HFFc6 (cell line): ENCODE measurements at regions not wholly inside any gene's neighbourhood (a gene's known extent, or its start where the extent isn't known, plus 50 kb on each side); places are given as distances from the start of the nearest gene placed in this dataset.

Source experiments
- DNase-seq: peaks from one replicate; pipeline ENCODE4 v3.0.0-alpha.2; 2018
- H3K27ac Mint-ChIP-seq: 2 replicates; pipeline ENCODE4 v1.8.0; 2020; ENCODE audit warnings: mild to moderate bottlenecking, mixed read lengths
- H3K27me3 Mint-ChIP-seq: 2 replicates; pipeline ENCODE4 v1.8.0; 2021; ENCODE audit warnings: mild to moderate bottlenecking, moderate library complexity, mixed read lengths; ENCODE audit not compliant: insufficient read depth
- H3K36me3 Mint-ChIP-seq: 2 replicates; pipeline ENCODE4 v1.8.0; 2021; ENCODE audit warnings: low read depth, mixed read lengths
- H3K4me1 Mint-ChIP-seq: 2 replicates; pipeline ENCODE4 v1.8.0; 2020; ENCODE audit warnings: low read depth, mixed read lengths
- H3K4me3 Mint-ChIP-seq: 2 replicates; pipeline ENCODE4 v1.8.0; 2020; ENCODE audit warnings: mild to moderate bottlenecking, moderate library complexity, mixed read lengths
- H3K9me3 Mint-ChIP-seq: 2 replicates; pipeline ENCODE4 v1.8.0; 2020; ENCODE audit warnings: mild to moderate bottlenecking, mixed read lengths
- TF ChIP-seq, protein P1 (sequence below): fragments of 200-600 bp; sonication (generic); IDR thresholded peaks from 2 replicates; pipeline ENCODE4 v1.5.0; 2021; ENCODE audit warnings: antibody characterized with exemption, mild to moderate bottlenecking

DNA sequence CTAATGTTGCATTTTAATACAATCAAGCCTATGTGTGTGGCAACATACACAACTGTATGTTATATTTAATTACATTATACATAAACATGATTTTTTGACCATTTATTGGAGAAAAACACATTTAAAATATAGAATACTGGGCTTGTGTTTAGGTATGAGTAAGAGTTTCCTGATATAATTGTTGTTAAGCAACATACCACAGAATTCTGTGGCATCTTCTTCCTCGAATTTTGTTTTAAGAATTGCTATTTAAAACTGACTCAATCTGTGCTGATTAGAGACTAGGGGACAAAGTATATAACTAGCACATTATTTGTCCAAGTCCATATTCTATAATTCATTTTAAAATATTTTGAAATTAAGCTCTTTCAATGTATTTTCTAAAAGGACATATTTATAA, 376.8 kb upstream of the THBS1 start:
- peak overlapping the region; percentile 83; the same call in 1 of the 2 replicates for H3K27ac Mint-ChIP-seq
- H3K4me1 Mint-ChIP-seq: peaks cover 70% of the 10 kb centered on the region
- TF ChIP-seq, protein P1, sequence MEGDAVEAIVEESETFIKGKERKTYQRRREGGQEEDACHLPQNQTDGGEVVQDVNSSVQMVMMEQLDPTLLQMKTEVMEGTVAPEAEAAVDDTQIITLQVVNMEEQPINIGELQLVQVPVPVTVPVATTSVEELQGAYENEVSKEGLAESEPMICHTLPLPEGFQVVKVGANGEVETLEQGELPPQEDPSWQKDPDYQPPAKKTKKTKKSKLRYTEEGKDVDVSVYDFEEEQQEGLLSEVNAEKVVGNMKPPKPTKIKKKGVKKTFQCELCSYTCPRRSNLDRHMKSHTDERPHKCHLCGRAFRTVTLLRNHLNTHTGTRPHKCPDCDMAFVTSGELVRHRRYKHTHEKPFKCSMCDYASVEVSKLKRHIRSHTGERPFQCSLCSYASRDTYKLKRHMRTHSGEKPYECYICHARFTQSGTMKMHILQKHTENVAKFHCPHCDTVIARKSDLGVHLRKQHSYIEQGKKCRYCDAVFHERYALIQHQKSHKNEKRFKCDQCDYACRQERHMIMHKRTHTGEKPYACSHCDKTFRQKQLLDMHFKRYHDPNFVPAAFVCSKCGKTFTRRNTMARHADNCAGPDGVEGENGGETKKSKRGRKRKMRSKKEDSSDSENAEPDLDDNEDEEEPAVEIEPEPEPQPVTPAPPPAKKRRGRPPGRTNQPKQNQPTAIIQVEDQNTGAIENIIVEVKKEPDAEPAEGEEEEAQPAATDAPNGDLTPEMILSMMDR: no peak
- H3K9me3 Mint-ChIP-seq: peaks cover 11% of the 10 kb centered on the region
- no peaks in the 10 kb centered on the region; the same call in 1 of the 2 replicates for H3K27me3 Mint-ChIP-seq
- peak; percentile 50 for DNase-seq
- peaks cover 49% of the 10 kb centered on the region for H3K36me3 Mint-ChIP-seq
- H3K4me3 Mint-ChIP-seq: no peak overlapping the region

DNA sequence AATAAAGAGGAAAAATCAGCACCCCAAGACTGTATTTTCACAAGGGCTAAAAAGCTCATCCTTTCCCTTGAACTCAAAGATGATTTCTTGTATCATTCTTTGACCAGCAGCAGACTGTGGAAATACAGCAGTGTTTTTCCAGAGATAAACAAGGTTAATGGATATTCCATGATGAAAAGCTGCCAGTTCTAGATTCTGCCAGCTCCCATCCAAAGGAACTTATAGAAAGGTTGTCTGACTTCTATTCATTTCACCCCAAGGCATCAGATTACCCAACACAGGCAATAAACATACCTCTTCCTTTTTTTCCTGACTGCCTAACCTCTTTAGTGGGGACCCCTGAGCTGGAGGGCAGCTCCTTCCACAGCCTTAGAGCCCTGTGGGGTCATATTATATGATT, 375.8 kb upstream of the THBS1 start:
- Mint-ChIP-seq H3K36me3 (peaks cover 56% of the 10 kb centered on the region), H3K4me1 (peaks cover 59% of the 10 kb centered on the region), H3K27ac (peak overlapping the region; percentile 82), H3K9me3 (peaks cover 15% of the 10 kb centered on the region), H3K27me3 (no peaks in the 10 kb centered on the region; the same call in 1 of the 2 replicates), H3K4me3 (no peak overlapping the region)
- TF ChIP-seq, protein P1: no peak
- DNase-seq: no peak

DNA sequence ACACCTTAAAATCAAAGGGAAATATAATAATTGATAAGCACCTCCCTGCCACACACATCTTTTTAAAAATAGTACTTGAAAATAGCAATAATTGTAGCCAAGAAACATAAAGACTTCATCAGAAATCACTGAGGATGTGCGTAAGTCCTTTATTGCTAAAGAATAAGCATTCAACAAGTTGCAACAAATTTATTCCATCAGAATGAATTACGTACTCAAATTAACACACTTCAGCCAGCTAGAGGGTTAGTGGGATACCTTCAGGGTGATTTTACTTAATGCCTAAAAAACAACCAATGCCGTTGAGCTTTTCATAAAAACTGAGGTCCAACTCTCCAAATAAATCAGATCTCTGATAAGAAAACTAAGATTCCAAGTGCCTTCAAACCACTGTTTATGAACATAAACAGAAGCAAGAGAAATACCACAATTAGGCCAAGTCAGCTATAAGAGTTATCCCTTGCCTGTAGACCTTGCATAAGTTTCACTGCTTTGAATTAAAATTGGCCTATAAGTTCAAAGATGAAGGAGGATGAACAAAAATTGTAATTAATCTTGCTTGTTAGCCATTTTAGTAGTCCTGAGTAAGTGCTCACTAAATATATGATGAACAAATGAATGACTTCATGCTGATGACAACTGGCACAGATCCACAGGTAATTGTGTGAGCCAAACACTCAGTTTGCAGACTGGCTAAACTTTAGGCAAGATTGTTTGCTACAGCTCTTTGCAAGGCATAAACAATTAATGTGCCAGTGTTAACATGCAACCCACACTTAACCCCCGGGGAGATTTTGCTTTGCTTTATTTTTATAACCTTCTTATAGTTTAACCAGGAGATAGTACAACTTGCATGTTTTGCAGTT, 375.1 kb upstream of the THBS1 start:
- no peak for DNase-seq

DNA sequence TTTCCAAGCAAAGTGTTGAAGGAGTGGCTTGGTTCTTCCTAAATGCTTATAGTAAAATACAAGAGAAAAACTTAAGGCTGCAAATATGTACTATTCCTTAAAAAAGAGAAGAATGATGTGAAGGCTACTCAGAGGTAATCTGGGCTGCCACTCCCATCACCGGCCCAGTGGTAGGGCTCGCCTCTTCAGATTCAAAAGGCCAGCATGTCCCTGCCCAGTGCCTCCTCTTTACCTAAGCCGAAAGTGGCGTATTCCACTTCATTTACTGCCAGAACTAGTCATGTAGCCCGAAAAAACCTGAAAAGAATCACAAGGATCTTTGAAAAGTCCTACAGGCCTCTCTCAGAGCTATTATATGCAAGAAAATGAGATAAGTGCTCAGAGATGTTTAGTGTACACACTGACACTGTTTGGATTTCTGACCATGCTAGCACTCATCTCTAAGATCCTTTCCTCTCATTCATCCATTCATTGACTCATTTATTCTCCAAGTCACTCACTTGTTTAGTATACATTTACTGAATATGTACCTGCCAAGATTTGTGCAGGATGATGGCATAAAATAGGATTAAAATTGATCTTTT, 373.3 kb upstream of the THBS1 start:
- no peak overlapping the region for H3K4me3 Mint-ChIP-seq
- H3K9me3 Mint-ChIP-seq: peaks cover 41% of the 10 kb centered on the region
- peaks cover 75% of the 10 kb centered on the region for H3K36me3 Mint-ChIP-seq
- TF ChIP-seq, protein P1: no peak
- DNase-seq: no peak
- H3K27ac Mint-ChIP-seq: no peak overlapping the region
- H3K4me1 Mint-ChIP-seq: peaks cover 46% of the 10 kb centered on the region
- H3K27me3 Mint-ChIP-seq: no peaks in the 10 kb centered on the region; the same call in 1 of the 2 replicates

More for the DNA sequence above, 375.1 kb upstream of the THBS1 start:
- peak overlapping the region; percentile 82 for H3K27ac Mint-ChIP-seq
- peaks cover 63% of the 10 kb centered on the region for H3K36me3 Mint-ChIP-seq
- H3K27me3 Mint-ChIP-seq: no peaks in the 10 kb centered on the region; the same call in 1 of the 2 replicates
- peaks cover 22% of the 10 kb centered on the region for H3K9me3 Mint-ChIP-seq
- H3K4me3 Mint-ChIP-seq: no peak overlapping the region
- H3K4me1 Mint-ChIP-seq: peaks cover 53% of the 10 kb centered on the region
- TF ChIP-seq, protein P1: no peak

DNA sequence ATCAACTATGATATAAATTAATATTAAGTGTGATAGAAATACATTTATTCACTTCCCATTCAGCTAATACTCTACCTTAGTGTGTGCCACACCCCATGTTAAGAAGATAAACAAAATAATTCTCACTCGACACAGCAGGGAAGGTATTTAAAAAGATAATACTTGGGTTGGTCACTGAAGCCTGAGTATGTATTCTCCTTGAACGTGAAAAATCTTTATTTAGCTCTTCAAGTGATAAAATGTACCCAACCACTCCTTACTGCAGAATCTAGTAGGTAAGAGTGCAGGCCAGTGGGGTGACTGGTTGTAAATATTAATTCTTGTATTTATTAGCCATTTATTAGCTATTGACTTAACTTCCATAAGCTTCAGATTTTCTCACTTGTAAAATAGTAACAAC, 372.7 kb upstream of the THBS1 start:
- no peak for DNase-seq
- no peak overlapping the region for H3K27ac Mint-ChIP-seq
- no peak overlapping the region for H3K4me3 Mint-ChIP-seq
- peaks cover 46% of the 10 kb centered on the region for H3K4me1 Mint-ChIP-seq
- H3K36me3 Mint-ChIP-seq: peaks cover 77% of the 10 kb centered on the region
- TF ChIP-seq, protein P1: no peak
- H3K27me3 Mint-ChIP-seq: no peaks in the 10 kb centered on the region; the same call in 1 of the 2 replicates
- peaks cover 46% of the 10 kb centered on the region for H3K9me3 Mint-ChIP-seq
